ENCODE measurements at regions not wholly inside any gene's neighbourhood (a gene's known extent, or its start where the extent isn't known, plus 50 kb on each side); places are given as distances from the start of the nearest gene placed in this dataset.

DNA sequence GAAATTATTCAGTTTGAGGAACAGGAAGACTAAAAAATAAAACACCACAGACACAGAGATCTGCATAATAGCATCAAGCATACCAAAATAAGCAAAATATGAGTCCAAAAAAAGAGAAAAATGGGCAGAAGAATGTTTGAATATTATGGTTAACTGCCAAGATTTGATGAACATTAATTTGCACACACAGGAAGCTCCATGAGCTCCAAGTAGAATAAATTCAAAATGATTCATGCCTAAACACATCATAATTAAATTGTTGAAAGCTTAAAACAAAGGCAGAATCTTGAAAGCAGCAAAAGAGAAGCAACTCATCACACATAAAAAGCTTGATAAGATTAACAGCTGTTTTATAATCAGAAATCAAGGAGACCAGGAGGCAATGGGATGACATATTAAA, 156.6 kb upstream of the ARSJ start:
- Histone ChIP-seq H3K9ac (ENCODE audit: low read length) (no peak overlapping the region), H3K36me3 (ENCODE audit: insufficient read depth, low read length) (no peaks in the 10 kb centered on the region), H4K20me1 (ENCODE audit: insufficient read depth) (no peaks in the 10 kb centered on the region), H3K9me3 (ENCODE audit: low read length) (no peaks in the 10 kb centered on the region), H3K9me2 (ENCODE audit: insufficient read depth, low read length) (no peaks in the 10 kb centered on the region), H3K27me3 (ENCODE audit: insufficient read depth, low read depth, low read length) (no peaks in the 10 kb centered on the region), H3K4me2 (ENCODE audit: low read length) (no peak overlapping the region), H3K79me2 (replicated peaks; ENCODE audit: insufficient read depth, low read length) (no peaks in the 10 kb centered on the region), H3K27ac (ENCODE audit: low read length) (no peak overlapping the region), H2AFZ (ENCODE audit: low read depth, low read length) (no peak overlapping the region), H3K4me3 (ENCODE audit: low read length) (no peak overlapping the region), H3F3A (ENCODE audit: insufficient read depth, low read length, poor library complexity, severe bottlenecking) (no peaks in the 10 kb centered on the region)
- TF ChIP-seq REST (IDR thresholded peaks at IDR 0.05; ENCODE audit: borderline replicate concordance): no peak

DNA sequence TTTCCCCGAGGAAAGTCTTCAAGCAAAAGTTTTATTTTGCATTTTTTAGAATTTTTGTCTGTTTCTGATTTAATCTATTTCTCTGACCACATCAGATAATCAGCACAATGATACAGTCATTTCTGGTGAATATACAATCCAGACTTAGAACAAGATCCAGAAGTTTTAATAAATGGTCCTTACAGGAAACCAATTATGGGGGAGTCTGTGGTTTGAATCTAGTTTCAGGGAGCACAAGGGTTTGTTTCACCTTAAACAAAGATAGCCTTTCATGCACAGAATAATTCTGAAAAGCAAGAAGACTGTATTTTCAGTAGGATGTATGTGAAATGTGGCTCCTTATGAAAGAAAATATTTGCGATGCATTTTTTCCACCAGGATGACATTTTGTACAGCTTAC, 158.5 kb upstream of the ARSJ start:
- H3K9me3 ChIP-seq (ENCODE audit: low read length): no peaks in the 10 kb centered on the region
- H4K20me1 ChIP-seq (ENCODE audit: insufficient read depth): no peaks in the 10 kb centered on the region
- no peak overlapping the region for H3K27ac ChIP-seq (ENCODE audit: low read length)
- H3F3A ChIP-seq (ENCODE audit: insufficient read depth, low read length, poor library complexity, severe bottlenecking): no peaks in the 10 kb centered on the region
- H3K36me3 ChIP-seq (ENCODE audit: insufficient read depth, low read length): no peaks in the 10 kb centered on the region
- no peak overlapping the region for H3K9ac ChIP-seq (ENCODE audit: low read length)
- H3K4me2 ChIP-seq (ENCODE audit: low read length): no peak overlapping the region
- H3K4me3 ChIP-seq (ENCODE audit: low read length): no peak overlapping the region
- H3K9me2 ChIP-seq (ENCODE audit: insufficient read depth, low read length): no peaks in the 10 kb centered on the region
- H2AFZ ChIP-seq (ENCODE audit: low read depth, low read length): no peak overlapping the region
- H3K79me2 ChIP-seq (replicated peaks; ENCODE audit: insufficient read depth, low read length): no peaks in the 10 kb centered on the region
- TF ChIP-seq SMC3 (conservative IDR thresholded peaks at IDR 0.05; ENCODE audit: poor library complexity) (no peak), MXI1 (conservative IDR thresholded peaks at IDR 0.05; ENCODE audit: poor library complexity, severe bottlenecking) (no peak), EZH2 (IDR thresholded peaks at IDR 0.05; ENCODE audit: borderline replicate concordance, insufficient read depth, low read length, poor library complexity, severe bottlenecking) (no peak), EP300 (conservative IDR thresholded peaks at IDR 0.05; ENCODE audit: poor library complexity, severe bottlenecking) (no peak), RAD21 (conservative IDR thresholded peaks at IDR 0.05) (no peak), POLR2AphosphoS5 (IDR thresholded peaks at IDR 0.05) (no peak), REST (IDR thresholded peaks at IDR 0.05; ENCODE audit: borderline replicate concordance) (no peak)
- no peaks in the 10 kb centered on the region for H3K27me3 ChIP-seq (ENCODE audit: insufficient read depth, low read depth, low read length)
